Stimulated activated CD4-positive, alpha-beta T cell treated with anti-CD3 and anti-CD28 coated beads, Interleukin-4, amount 100 ng/mL, for 1 hour (primary cell): ENCODE measurements at regions not wholly inside any gene's neighbourhood (a gene's known extent, or its start where the extent isn't known, plus 50 kb on each side); places are given as distances from the start of the nearest gene placed in this dataset.
"Not testable (repeated sequence)": the region's sequence is repeated elsewhere in the genome, so short reads cannot be mapped to it uniquely, and the experiment has no call there.

ENCODE experiments used
- DNase-seq: peaks from one replicate; pipeline ENCODE4 v3.0.0-alpha.2; 2020

DNA sequence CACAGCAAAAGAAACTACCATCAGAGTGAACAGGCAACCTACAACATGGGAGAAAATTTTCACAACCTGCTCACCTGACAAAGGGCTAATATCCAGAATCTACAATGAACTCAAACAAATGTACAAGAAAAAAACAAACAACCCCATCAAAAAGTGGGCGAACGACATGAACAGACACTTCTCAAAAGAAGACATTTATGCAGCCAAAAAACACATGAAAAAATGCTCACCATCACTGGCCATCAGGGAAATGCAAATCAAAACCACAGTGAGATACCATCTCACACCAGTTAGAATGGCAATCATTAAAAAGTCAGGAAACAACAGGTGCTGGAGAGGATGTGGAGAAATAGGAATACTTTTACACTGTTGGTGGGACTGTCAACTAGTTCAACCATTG, 207.8 kb downstream of the USP6NL start:
- DNase-seq: not testable (repeated sequence)

DNA sequence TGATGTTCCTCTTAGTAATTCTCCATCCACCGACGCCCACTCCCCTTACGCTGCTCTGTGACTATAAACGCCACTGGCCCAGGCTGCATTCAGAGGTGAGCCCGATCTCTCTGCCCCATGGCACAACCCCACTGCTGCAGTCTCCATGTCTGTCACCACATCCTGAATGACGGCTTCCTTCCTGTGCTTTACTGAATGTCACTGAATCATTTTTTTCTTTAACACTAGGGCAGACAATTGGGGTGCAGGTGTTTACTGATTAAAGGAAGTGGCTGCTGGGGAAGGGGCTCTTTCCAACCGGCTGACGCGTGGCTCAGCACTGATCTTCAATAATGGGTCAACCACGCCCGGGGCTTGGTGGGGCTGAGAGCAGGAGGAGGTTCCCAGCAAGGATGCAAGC, 208.3 kb downstream of the USP6NL start:
- peak; percentile 36 for DNase-seq

DNA sequence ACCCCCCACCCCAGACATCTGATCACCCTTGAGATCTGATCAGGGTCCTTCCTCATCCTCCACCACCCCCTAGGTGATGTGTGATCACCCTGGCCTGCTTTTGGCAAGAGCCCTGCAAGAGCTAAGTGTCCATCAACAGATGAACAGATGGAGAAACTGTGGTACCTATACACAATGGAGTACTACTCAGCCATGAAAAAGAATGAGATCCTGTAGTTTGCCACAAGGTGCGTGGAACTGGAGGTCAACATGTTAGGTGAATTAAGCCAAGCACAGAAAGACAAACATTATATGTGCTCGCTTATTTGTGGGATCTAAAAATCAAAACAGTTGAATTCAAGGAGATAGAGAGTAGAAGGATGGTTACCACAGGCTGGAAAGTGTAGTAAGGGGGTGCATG, 209.1 kb downstream of the USP6NL start:
- DNase-seq: no peak

DNA sequence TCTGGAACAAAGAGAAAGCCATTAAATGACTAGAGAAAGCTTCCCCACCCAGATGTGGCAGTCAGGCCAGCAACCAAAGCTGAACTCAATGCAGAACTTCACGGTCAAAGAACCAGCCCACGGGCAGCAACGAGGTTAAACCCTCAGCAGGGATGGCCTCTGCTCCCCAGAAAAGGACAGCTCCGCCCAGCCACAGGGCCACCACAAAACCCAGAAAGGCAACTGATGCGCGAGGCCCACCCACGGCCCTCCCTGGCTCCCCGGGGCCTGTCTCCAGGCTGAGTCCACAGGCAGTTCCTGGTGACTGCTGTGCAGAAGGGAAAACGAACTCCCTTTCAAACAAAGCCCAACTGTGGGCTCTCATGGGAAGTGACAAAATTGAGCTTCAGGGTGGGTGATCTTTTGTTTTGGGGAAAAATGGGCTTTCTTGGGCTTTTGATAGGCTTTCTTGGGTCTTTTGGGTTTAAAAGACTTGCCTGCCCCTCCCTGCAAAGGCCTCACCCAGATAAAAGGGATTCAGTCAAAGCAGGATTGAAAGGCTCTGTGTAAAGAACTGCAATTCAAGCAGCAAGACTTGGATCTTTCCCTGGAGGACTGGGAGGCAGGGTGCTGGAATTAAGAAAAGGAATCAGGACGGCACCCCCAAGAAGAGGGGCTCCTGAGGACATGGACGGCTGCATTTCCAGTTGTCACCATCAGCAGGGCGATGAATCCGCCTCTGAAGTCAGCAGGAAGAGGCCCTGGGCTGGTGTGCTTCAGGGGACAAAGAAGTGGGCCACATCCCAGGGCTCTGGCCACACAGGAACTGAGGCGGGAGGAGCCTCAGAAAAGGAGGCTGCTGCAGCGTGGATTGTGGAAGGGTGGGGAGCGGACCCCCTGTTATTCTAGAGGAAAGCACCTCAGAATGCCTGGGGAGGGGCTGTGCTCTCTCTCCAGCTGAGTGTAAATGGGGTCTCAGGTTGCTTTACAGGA, 209.9 kb downstream of the USP6NL start:
- DNase-seq: no peak

DNA sequence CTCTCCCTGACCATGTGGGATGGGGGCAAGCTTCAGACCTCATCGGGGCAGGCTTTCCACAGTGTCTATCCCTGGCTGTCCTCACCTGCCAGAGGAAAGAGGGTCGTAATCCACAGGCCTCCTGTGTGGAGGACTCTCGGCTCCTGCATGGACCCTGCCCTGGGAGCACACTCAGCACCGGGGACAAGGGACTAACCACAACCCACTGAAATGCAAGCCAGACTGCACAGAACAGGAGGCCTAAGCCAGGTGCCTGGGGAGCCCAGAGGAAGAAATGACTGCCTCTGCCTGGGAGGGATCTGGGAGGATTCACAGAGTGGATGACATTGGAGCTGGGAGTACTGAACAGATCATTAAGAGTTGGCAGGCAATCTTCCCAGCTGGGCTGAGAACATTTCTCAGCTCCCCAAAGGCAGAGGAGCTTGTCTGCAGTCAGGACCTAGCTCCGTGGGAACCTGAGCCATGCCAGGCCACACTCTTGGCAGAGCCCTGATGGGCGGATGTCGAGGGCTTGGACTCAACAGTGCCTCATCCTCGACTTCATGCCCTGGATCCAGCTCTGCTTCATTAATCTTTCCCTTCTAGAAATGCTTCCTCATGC, 213.4 kb downstream of the USP6NL start:
- no peak for DNase-seq

DNA sequence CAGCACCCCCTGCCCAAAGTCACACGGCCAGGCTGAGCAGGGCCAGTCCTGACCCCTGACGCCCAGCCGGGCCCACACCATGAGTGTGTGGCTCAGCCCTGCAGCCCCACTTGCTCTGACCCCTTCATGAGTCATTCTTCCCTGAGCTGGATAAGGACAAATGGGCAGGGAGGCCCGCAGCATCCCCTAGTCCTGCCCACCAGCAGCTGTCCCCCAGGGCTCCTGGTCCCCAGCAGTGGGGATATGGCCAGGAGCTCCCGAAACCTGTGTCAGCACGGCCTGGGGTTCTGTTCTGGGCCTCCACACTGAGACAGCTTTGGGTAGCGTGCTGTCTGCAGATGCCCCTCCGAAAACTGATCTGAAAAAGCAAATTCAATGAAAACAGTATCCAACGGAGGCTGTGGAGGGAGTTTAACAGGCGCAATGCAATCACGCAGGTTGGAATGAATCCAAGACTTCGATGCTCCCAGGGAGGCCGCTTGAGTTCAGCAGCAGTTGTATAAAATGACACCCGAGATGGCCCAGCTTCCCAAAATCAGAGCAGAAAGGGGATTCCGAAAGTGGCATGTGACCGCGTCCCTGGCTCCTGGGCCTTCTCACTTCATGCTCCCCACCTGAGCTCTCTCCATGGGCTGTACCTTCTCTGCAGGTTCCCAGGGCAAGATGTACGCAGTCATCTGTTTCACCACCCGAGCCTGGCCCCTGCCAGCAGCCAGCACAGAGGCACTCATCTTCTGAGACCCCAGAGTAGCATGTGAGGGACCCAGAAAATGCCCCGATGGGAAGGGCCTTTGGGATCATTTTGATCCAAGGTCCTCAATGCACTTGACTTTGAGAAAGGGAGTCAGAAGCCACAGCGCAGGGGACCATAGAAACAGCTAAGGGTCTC, 214.1 kb downstream of the USP6NL start:
- DNase-seq: no peak

DNA sequence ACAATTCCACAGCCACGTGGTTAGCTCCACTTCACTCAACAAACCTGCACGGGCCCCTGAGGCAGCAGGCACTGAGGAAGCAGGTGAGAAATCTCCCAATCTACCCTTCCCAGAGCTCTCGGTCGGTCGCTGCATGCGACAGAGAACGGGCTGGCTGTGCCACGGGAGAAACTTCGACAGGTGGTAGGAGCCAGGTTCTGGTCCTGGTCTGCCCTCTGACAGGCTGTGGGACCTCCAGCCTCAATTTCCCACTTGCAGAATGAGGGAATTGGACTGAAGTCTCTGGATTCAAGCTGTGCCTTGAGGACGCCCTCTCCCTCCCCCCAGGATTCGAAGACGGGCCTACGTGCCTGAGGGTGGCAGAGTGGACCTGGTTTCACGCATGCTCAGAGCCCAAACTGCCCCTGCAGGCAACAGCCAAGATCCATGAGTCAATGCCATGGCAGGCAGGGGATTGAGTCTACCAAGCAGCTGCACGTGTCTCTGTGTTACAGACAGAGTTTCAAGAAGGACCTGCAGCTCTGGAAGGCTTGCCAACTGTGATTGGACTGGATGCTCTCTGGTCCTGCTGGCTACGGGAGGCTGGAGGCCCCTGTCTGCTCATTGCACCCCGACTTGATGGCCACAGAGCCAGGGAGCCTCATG, 215.0 kb downstream of the USP6NL start:
- DNase-seq: no peak

DNA sequence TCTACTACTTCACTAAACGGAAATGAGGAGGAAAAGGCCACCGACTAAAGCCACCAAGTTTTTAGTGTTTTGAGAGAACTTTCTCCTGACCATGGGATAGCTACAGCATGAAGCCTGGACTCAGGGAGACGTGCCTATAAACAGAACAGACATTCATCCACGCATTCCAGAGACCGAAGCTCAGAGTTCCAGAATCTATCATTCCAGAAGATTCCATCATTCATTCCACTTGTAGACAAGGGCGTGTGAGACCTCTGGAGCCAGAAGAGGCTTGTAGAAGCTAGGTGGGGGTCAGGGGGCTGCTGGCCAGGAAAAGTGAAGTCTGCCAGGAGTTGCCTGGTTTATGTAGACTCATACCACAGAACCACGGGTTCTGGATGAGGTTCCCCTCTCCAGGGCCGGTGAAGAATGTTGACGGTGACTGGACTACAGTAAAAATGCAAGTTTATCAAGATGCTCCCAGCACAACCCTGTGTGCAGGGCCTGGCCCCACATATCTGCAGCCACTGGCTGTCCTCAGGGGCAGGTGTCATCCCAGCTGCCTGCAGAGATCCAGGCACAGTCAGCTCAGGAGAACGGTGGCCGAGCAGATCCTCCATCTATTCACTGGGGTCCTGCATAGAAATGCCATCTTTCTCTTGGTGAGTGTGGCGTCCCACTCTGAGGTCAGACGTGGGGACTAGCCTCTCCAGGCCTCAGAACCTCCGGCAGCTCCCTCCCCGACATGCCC, 215.7 kb downstream of the USP6NL start:
- no peak for DNase-seq

DNA sequence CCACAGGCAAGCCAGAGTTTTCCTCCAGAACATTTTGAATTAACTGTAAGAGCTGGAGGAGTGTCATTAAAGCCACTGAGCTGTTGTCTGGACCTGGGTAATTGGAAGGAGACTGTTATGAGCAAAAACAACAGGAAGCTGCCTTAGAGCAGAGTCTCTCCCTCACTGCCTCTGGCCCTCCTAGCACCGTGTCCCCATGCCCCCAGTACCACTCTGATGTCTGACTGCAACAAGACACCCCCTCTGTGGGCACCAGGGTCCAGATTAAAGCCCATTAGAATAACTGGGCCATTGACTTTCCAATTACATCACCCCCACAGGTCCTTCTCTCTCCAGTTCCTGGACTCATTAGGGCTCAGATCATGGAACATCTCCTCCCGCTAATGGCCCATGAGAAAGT, 216.3 kb downstream of the USP6NL start:
- no peak for DNase-seq

DNA sequence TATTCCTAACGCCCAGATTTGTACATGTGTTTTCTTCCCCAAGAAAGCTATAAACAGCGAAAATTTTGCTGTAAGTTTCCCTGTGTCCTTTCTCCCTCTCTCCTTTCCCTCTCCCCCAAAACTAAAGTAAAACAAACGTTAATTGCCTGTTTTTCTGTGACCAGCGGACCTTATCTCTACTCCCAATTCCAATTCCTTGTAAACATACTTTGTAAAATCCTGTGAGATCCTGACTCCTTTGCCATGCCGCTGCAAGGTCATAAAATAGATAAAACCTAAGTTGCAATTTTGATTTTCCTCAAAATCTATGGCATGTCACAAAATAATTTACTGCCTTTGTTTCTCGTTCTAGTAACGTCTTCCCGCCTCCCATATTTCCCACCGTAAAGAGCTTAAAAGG, 217.6 kb downstream of the USP6NL start:
- DNase-seq: no peak

DNA sequence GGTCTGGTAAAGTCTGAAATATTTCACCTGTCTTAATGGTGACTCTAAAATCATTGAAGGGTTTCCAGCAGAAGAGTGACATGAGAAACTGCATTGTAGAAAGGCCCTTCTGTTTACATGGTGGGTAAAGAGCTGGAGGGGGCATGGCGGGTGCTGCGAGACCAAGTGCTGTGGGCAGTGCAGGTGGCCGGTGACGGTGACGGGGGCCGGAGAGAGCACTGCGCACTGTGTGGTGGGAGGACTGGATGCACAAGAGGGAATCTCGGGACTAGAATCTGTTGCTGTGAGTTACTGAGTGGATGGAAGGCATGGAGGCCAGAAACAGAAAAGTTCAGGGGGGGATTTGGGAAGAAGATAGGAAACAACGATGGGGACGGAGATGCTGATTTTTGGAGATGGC, 218.7 kb downstream of the USP6NL start:
- DNase-seq: no peak

DNA sequence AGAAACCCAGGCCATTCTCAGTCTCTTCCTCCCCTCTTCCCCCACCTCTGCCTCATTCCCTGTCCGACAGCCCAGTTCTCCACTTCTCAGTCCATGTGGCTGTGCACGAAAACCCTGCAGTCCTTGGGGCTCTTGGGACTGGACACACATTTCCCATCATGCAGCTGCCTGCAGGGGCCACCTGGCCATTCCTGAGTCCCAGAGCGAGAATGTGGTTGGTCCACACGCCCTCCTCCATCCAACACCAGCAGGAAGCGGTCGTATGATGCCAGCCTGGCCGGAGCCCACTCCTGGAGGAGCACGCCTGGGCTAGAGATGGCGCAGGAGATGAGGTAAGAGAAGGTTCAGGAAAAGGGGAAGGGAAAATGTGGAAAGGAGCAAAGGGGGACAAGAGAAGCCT, 222.5 kb downstream of the USP6NL start:
- no peak for DNase-seq

DNA sequence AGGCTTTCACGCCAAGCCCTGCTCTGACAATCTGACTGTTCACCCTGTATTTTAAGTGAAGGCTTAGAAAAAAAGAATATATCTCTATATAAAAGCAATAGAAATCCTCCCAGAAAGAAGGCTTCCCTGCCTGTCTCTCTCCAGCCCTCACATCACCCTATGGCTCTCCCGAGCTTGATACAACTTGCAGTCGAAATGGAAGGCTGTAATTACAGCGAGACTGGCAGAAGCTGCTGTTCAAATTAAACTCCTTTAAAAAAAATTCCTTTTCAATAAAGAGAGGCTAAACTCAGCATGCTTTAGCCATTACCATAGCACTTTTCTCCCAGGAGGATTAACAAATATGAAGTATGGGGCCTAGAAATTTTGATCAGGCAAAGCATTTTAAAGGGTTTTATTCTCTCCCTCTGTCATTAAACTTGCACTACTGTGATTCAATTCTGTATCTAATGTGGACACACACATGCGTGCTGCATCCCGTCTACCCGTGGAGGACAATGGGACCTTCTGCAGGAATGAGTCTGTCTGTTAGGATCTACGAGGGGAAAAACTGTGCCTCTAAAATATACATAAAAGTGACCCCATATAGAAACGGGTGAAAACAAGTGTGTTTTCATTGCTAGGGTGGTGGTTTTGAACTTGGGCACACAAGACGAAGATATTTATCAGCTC, 223.8 kb downstream of the USP6NL start:
- DNase-seq: no peak

DNA sequence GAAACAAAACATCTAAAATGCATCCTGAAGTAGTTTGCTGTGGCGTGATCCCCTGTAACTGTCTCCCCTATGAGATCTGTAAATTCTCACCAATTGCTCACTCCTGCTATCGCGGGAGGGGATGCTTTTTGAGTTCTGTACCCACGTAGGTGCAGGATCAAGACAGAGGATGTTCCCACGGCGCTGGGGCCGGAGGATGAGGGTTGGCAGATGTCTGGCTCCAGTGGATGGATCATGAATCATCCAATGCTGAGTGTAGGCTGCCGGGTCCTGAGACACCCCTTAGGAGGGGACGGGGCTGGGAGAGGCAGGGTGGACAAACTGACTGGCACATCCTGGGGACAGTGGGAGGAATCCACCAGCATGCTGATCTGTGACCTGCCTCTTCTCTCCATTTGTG, 224.4 kb downstream of the USP6NL start:
- no peak for DNase-seq
